SW480 (cell line): ENCODE measurements at regions not wholly inside any gene's neighbourhood (a gene's known extent, or its start where the extent isn't known, plus 50 kb on each side); places are given as distances from the start of the nearest gene placed in this dataset.
"Not testable (repeated sequence)": the region's sequence is repeated elsewhere in the genome, so short reads cannot be mapped to it uniquely, and the experiment has no call there.

Experiments used
- DNase-seq: peaks from one replicate; pipeline ENCODE4 v3.0.0-alpha.2; 2016; ENCODE audit warnings: low spot score

GRCh38 chr19:27884376-27884775 is 1328.6 kb downstream of the UQCRFS1 start:
- no peak for DNase-seq

GRCh38 chr19:27881213-27881612 is 1331.7 kb downstream of the UQCRFS1 start:
- DNase-seq: no peak

- no peak for DNase-seq
These were observed 1335.9 kb downstream of the UQCRFS1 start for GRCh38 chr19:27876976-27877512.

- DNase-seq: no peak
These were observed 1336.5 kb downstream of the UQCRFS1 start for GRCh38 chr19:27876489-27876888.

- DNase-seq: no peak
These were observed 1340.6 kb downstream of the UQCRFS1 start for GRCh38 chr19:27872370-27872769.

GRCh38 chr19:27870293-27870692 is 1342.7 kb downstream of the UQCRFS1 start:
- no peak for DNase-seq

GRCh38 chr19:27868007-27868406 is 1344.9 kb downstream of the UQCRFS1 start:
- DNase-seq: no peak

- DNase-seq: peak; percentile 88
These were observed 1346.8 kb downstream of the UQCRFS1 start for GRCh38 chr19:27865927-27866777.

GRCh38 chr19:27861411-27861975 is 1351.5 kb downstream of the UQCRFS1 start:
- DNase-seq: peak; percentile 76

GRCh38 chr19:27860309-27860934 is 1352.5 kb downstream of the UQCRFS1 start:
- DNase-seq: peak; percentile 79

GRCh38 chr19:27859689-27860088 is 1353.3 kb downstream of the UQCRFS1 start:
- DNase-seq: peak; percentile 61

GRCh38 chr19:27858981-27859581 is 1353.9 kb downstream of the UQCRFS1 start:
- peak; percentile 60 for DNase-seq

- DNase-seq: not testable (repeated sequence)
These were observed 1360.0 kb downstream of the UQCRFS1 start for GRCh38 chr19:27852931-27853330.

- DNase-seq: no peak
These were observed 1361.3 kb downstream of the UQCRFS1 start for GRCh38 chr19:27851543-27852060.

- DNase-seq: no peak
These were observed 1361.9 kb downstream of the UQCRFS1 start for GRCh38 chr19:27851002-27851481.

GRCh38 chr19:27846944-27847343 is 1366.0 kb downstream of the UQCRFS1 start:
- DNase-seq: no peak

- DNase-seq: no peak
These were observed 1368.7 kb downstream of the UQCRFS1 start for GRCh38 chr19:27844261-27844660.

- no peak for DNase-seq
These were observed 1369.1 kb downstream of the UQCRFS1 start for GRCh38 chr19:27843861-27844260.

- no peak for DNase-seq
These were observed 1379.9 kb downstream of the UQCRFS1 start for GRCh38 chr19:27833031-27833430.

- no peak for DNase-seq
These were observed 1384.1 kb downstream of the UQCRFS1 start for GRCh38 chr19:27828829-27829228.

- DNase-seq: no peak
These were observed 1388.8 kb downstream of the UQCRFS1 start for GRCh38 chr19:27824108-27824507.

GRCh38 chr19:27822336-27822735 is 1390.6 kb downstream of the UQCRFS1 start:
- DNase-seq: no peak
